Neural progenitor cell (in vitro differentiated cells): ENCODE measurements at regions not wholly inside any gene's neighbourhood (a gene's known extent, or its start where the extent isn't known, plus 50 kb on each side); places are given as distances from the start of the nearest gene placed in this dataset.

Experiments
- DNase-seq: peaks from one replicate; pipeline ENCODE4 v3.0.0-alpha.2; 2016; ENCODE audit warnings: low spot score
- H2AFZ ChIP-seq: fragments of 200-600 bp; sonication (generic); replicated peaks from 2 replicates; pipeline ENCODE4 v1.6.1; 2016; ENCODE audit warnings: antibody characterized with exemption
- H3F3A ChIP-seq: fragments of 200-600 bp; sonication (generic); 2 replicates; pipeline ENCODE4 v1.6.1; 2016; ENCODE audit warnings: antibody characterized with exemption, low read depth
- H3K27ac ChIP-seq: fragments of 200-600 bp; sonication (generic); 2 replicates; pipeline ENCODE4 v1.5.1; 2016; ENCODE audit warnings: mild to moderate bottlenecking
- H3K27me3 ChIP-seq: fragments of 200-600 bp; sonication (generic); 2 replicates; pipeline ENCODE4 v1.6.1; 2016; ENCODE audit warnings: mild to moderate bottlenecking, moderate library complexity
- H3K36me3 ChIP-seq: fragments of 200-600 bp; sonication (generic); 2 replicates; pipeline ENCODE4 v1.5.1; 2016
- H3K4me1 ChIP-seq: fragments of 200-600 bp; sonication (generic); 2 replicates; pipeline ENCODE4 v1.6.1; 2016; ENCODE audit warnings: mixed run types
- H3K4me2 ChIP-seq: fragments of 200-600 bp; sonication (generic); 2 replicates; pipeline ENCODE4 v1.6.1; 2016
- H3K4me3 ChIP-seq: fragments of 200-600 bp; sonication (generic); 2 replicates; pipeline ENCODE4 v1.5.1; 2016
- H3K79me2 ChIP-seq: fragments of 200-600 bp; sonication (generic); 2 replicates; pipeline ENCODE4 v1.6.1; 2016; ENCODE audit warnings: low read depth
- H3K9ac ChIP-seq: fragments of 200-600 bp; sonication (generic); 2 replicates; pipeline ENCODE4 v1.6.1; 2016
- H3K9me3 ChIP-seq: fragments of 200-600 bp; sonication (generic); 2 replicates; pipeline ENCODE4 v1.5.1; 2016; ENCODE audit warnings: low read depth
- H4K20me1 ChIP-seq: fragments of 200-600 bp; sonication (generic); 2 replicates; pipeline ENCODE4 v1.6.1; 2016; ENCODE audit warnings: low read depth
- H3K27ac Mint-ChIP-seq: 3 replicates; pipeline ENCODE4 v1.8.0; 2021; ENCODE audit warnings: mixed read lengths
- H3K27me3 Mint-ChIP-seq: 2 replicates; pipeline ENCODE4 v1.8.0; 2022; ENCODE audit warnings: low read depth, mild to moderate bottlenecking, inconsistent platforms, moderate library complexity, mixed read lengths; ENCODE audit not compliant: insufficient read depth
- H3K36me3 Mint-ChIP-seq: 3 replicates; pipeline ENCODE4 v1.8.0; 2021; ENCODE audit warnings: mixed read lengths
- H3K4me1 Mint-ChIP-seq: 3 replicates; pipeline ENCODE4 v1.8.0; 2021; ENCODE audit warnings: mixed read lengths
- H3K4me3 Mint-ChIP-seq: 3 replicates; pipeline ENCODE4 v1.8.0; 2021; ENCODE audit warnings: mild to moderate bottlenecking, moderate library complexity, mixed read lengths
- H3K9me3 Mint-ChIP-seq: 3 replicates; pipeline ENCODE4 v1.8.0; 2020; ENCODE audit warnings: mixed read lengths
- EZH2 ChIP-seq: fragments of 200-600 bp; sonication (generic); IDR thresholded peaks from 2 replicates; pipeline ENCODE4 v1.6.1; 2017; ENCODE audit warnings: antibody characterized with exemption, mild to moderate bottlenecking, moderate library complexity
- EZH2phosphoT487 ChIP-seq: fragments of 200-600 bp; sonication (generic); IDR thresholded peaks from 2 replicates; pipeline ENCODE4 v1.6.1; 2017; ENCODE audit warnings: antibody characterized with exemption
- TF ChIP-seq, protein P1 (sequence below): fragments of 200-600 bp; sonication (generic); IDR thresholded peaks from 2 replicates; pipeline ENCODE4 v1.5.1; 2017; ENCODE audit warnings: antibody characterized with exemption, mild to moderate bottlenecking

DNA sequence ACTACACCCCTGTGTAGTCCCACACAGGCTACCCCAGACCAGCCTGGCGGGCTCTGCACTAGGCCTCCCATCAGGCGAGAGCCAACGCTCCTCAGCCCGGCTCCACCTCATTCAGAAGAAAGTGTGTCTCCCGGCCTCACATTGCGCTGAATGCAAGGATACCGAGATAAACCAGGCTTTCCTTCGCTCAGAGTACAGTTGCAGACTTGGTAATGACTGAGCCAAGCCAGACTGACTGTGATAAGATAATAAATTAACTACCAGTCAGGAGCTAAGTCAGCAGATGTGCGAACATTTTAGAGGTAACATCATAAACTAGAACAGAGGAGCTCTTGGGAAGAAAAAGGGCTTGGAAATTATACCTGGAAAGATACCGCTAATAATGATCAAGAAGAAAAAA, 397.6 kb downstream of the TRIML1 start:
- no peaks in the 10 kb centered on the region for H3K4me1 Mint-ChIP-seq

DNA sequence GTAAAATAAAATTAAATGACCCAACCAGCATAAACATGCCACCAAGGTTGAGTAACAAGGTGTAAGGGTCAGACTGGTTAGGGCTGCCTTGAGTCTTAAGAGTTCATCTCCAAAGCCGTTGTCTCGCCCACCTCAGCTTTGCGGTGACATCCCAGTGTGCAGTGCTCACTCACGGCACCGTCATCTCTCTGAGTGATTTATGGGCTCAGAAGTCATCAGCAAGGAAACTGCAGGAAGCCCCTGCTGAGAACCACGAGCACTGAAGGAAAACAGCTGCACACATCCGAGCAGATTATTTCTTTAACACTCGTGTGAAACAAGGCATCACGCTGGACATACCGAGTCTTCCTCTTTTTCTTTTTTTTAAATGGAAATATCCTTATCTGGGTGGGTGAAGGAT, 411.1 kb downstream of the TRIML1 start:
- Histone ChIP-seq H3K9me3 (no peaks in the 10 kb centered on the region), H3F3A (no peaks in the 10 kb centered on the region), H2AFZ (no peak overlapping the region), H3K27me3 (no peaks in the 10 kb centered on the region), H4K20me1 (no peaks in the 10 kb centered on the region), H3K4me2 (no peak overlapping the region), H3K27ac (no peak overlapping the region), H3K9ac (no peak overlapping the region), H3K36me3 (no peaks in the 10 kb centered on the region), H3K4me1 (no peaks in the 10 kb centered on the region), H3K4me3 (no peak overlapping the region), H3K79me2 (no peaks in the 10 kb centered on the region)
- Mint-ChIP-seq H3K4me1 (peaks cover 5% of the 10 kb centered on the region), H3K27ac (no peak overlapping the region), H3K9me3 (no peaks in the 10 kb centered on the region), H3K27me3 (peaks cover 3% of the 10 kb centered on the region), H3K4me3 (no peak overlapping the region), H3K36me3 (no peaks in the 10 kb centered on the region)
- DNase-seq = no peak
- TF ChIP-seq EZH2 = no peak
- TF ChIP-seq, protein P1, sequence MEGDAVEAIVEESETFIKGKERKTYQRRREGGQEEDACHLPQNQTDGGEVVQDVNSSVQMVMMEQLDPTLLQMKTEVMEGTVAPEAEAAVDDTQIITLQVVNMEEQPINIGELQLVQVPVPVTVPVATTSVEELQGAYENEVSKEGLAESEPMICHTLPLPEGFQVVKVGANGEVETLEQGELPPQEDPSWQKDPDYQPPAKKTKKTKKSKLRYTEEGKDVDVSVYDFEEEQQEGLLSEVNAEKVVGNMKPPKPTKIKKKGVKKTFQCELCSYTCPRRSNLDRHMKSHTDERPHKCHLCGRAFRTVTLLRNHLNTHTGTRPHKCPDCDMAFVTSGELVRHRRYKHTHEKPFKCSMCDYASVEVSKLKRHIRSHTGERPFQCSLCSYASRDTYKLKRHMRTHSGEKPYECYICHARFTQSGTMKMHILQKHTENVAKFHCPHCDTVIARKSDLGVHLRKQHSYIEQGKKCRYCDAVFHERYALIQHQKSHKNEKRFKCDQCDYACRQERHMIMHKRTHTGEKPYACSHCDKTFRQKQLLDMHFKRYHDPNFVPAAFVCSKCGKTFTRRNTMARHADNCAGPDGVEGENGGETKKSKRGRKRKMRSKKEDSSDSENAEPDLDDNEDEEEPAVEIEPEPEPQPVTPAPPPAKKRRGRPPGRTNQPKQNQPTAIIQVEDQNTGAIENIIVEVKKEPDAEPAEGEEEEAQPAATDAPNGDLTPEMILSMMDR = no peak
- TF ChIP-seq EZH2phosphoT487 = no peak

More for the DNA sequence above, 397.6 kb downstream of the TRIML1 start:
- Histone ChIP-seq H3K9ac (no peak overlapping the region), H3K27ac (no peak overlapping the region), H3F3A (no peaks in the 10 kb centered on the region), H3K27me3 (no peaks in the 10 kb centered on the region), H3K79me2 (no peaks in the 10 kb centered on the region), H4K20me1 (no peaks in the 10 kb centered on the region), H2AFZ (no peak overlapping the region), H3K4me3 (no peak overlapping the region), H3K4me1 (no peaks in the 10 kb centered on the region), H3K9me3 (peaks cover 4% of the 10 kb centered on the region), H3K4me2 (no peak overlapping the region), H3K36me3 (no peaks in the 10 kb centered on the region)
- no peaks in the 10 kb centered on the region for H3K27me3 Mint-ChIP-seq
- H3K4me3 Mint-ChIP-seq = no peak overlapping the region
- TF ChIP-seq EZH2 (no peak), EZH2phosphoT487 (no peak)
- TF ChIP-seq, protein P1 = no peak
- no peak for DNase-seq
- no peak overlapping the region for H3K27ac Mint-ChIP-seq
- no peaks in the 10 kb centered on the region for H3K36me3 Mint-ChIP-seq
- H3K9me3 Mint-ChIP-seq = peaks cover 6% of the 10 kb centered on the region

DNA sequence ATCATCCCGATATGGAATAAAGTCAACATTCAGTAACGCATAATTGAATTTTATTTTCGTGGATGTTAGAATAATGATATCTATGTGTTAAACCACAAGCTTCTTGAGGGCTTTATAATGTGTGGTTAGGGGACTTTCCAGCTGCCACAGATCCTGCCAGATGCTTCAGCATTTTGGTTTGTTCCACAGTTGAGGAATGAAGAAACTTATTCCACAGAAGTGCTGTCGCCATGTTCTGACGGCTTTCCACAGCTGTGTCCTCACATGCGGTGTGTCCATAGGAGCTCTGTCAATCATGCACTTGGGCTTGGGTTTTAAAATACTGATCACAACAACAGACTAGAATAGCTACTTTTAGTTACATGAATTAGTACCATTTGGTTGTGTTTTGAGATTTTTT, 411.9 kb downstream of the TRIML1 start:
- Histone ChIP-seq H3K4me2 (no peak overlapping the region), H3K9me3 (no peaks in the 10 kb centered on the region), H3K79me2 (no peaks in the 10 kb centered on the region), H3K27me3 (no peaks in the 10 kb centered on the region), H4K20me1 (no peaks in the 10 kb centered on the region), H3K36me3 (no peaks in the 10 kb centered on the region), H3K4me1 (no peaks in the 10 kb centered on the region), H3K27ac (no peak overlapping the region), H3F3A (no peaks in the 10 kb centered on the region), H3K9ac (no peak overlapping the region), H3K4me3 (no peak overlapping the region), H2AFZ (no peak overlapping the region)
- DNase-seq = no peak
- TF ChIP-seq EZH2 (no peak), EZH2phosphoT487 (no peak)
- TF ChIP-seq, protein P1 = no peak
- Mint-ChIP-seq H3K27ac (no peak overlapping the region), H3K4me3 (no peak overlapping the region), H3K4me1 (peaks cover 5% of the 10 kb centered on the region), H3K9me3 (no peaks in the 10 kb centered on the region), H3K36me3 (no peaks in the 10 kb centered on the region), H3K27me3 (peaks cover 3% of the 10 kb centered on the region)
